NCI-H1092 (cell line): ENCODE measurements at regions not wholly inside any gene's neighbourhood (a gene's known extent, or its start where the extent isn't known, plus 50 kb on each side); places are given as distances from the start of the nearest gene placed in this dataset.
"Not testable (repeated sequence)": the region's sequence is repeated elsewhere in the genome, so short reads cannot be mapped to it uniquely, and the experiment has no call there.

ENCODE experiments used
- DNase-seq: peaks from one replicate; lab custom pipeline; 2025; lab: John Stamatoyannopoulos, UW

GRCh38 chr7:50920031-50920635, 137.4 kb upstream of the GRB10 start:
- DNase-seq: no peak

GRCh38 chr7:50915621-50916020, 132.9 kb upstream of the GRB10 start:
- DNase-seq: no peak

GRCh38 chr7:50914460-50914859, 131.8 kb upstream of the GRB10 start:
- DNase-seq: no peak

- DNase-seq: no peak
Observed at GRCh38 chr7:50908628-50909290, 126.1 kb upstream of the GRB10 start.

GRCh38 chr7:50898604-50899477, 116.1 kb upstream of the GRB10 start:
- DNase-seq: not testable (repeated sequence)

- DNase-seq: not testable (repeated sequence)
Observed at GRCh38 chr7:50887061-50887460, 104.4 kb upstream of the GRB10 start.

- no peak for DNase-seq
Observed at GRCh38 chr7:50872437-50872836, 89.7 kb upstream of the GRB10 start.

GRCh38 chr7:50869108-50869725, 86.5 kb upstream of the GRB10 start:
- DNase-seq: no peak

- no peak for DNase-seq
Observed at GRCh38 chr7:50868426-50869100, 85.9 kb upstream of the GRB10 start.

- DNase-seq: no peak
Observed at GRCh38 chr7:50867034-50867356, 84.3 kb upstream of the GRB10 start.

GRCh38 chr7:50866343-50867033, 83.8 kb upstream of the GRB10 start:
- DNase-seq: no peak

- no peak for DNase-seq
Observed at GRCh38 chr7:50865450-50865849, 82.8 kb upstream of the GRB10 start.

- no peak for DNase-seq
Observed at GRCh38 chr7:50864694-50865093, 82.0 kb upstream of the GRB10 start.

- DNase-seq: no peak
Observed at GRCh38 chr7:50863053-50863452, 80.4 kb upstream of the GRB10 start.

- no peak for DNase-seq
Observed at GRCh38 chr7:50862302-50862701, 79.6 kb upstream of the GRB10 start.

- DNase-seq: no peak
Observed at GRCh38 chr7:50860598-50860997, 77.9 kb upstream of the GRB10 start.

GRCh38 chr7:50860174-50860573, 77.5 kb upstream of the GRB10 start:
- DNase-seq: no peak

- DNase-seq: no peak
Observed at GRCh38 chr7:50858528-50859245, 76.0 kb upstream of the GRB10 start.

GRCh38 chr7:50857804-50858489, 75.3 kb upstream of the GRB10 start:
- peak; percentile 62 for DNase-seq

GRCh38 chr7:50856806-50857205, 74.1 kb upstream of the GRB10 start:
- no peak for DNase-seq
